ENCODE measurements at regions not wholly inside any gene's neighbourhood (a gene's known extent, or its start where the extent isn't known, plus 50 kb on each side); places are given as distances from the start of the nearest gene placed in this dataset.

DNA sequence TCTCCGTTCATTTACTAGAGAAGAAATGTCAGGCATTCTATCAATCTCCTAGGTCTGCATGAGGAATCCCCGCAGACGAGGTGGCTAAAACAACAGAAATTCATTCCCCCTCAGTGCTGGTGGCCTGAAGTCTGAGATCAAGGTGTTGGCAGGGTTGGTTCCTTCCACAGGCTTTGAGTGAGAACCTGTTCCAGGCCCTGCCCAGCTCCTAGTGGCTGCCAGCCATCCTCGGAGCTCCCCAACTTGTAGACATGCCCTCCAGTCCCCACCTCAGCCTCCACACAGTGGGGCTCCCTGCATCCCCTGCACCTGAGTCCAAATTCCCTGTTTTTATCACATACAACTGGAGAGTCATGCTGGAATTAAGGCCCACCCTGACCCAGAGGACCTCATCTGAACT lies 145.3 kb upstream of the ALKAL2 start:
- Mint-ChIP-seq H3K9me3 (ENCODE audit: unreplicated experiment) (no peaks in the 10 kb centered on the region), H3K36me3 (ENCODE audit: low read depth, unreplicated experiment) (no peaks in the 10 kb centered on the region), H3K27me3 (ENCODE audit: low read depth, unreplicated experiment) (peaks cover 23% of the 10 kb centered on the region), H3K4me3 (ENCODE audit: unreplicated experiment) (no peak overlapping the region), H3K27ac (ENCODE audit: unreplicated experiment) (no peak overlapping the region), H3K4me1 (ENCODE audit: low read depth, unreplicated experiment) (no peaks in the 10 kb centered on the region)
- TF ChIP-seq EZH2 (IDR thresholded peaks at IDR 0.05; ENCODE audit: insufficient read depth, low read length): no peak
- TF ChIP-seq, protein P1, sequence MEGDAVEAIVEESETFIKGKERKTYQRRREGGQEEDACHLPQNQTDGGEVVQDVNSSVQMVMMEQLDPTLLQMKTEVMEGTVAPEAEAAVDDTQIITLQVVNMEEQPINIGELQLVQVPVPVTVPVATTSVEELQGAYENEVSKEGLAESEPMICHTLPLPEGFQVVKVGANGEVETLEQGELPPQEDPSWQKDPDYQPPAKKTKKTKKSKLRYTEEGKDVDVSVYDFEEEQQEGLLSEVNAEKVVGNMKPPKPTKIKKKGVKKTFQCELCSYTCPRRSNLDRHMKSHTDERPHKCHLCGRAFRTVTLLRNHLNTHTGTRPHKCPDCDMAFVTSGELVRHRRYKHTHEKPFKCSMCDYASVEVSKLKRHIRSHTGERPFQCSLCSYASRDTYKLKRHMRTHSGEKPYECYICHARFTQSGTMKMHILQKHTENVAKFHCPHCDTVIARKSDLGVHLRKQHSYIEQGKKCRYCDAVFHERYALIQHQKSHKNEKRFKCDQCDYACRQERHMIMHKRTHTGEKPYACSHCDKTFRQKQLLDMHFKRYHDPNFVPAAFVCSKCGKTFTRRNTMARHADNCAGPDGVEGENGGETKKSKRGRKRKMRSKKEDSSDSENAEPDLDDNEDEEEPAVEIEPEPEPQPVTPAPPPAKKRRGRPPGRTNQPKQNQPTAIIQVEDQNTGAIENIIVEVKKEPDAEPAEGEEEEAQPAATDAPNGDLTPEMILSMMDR (IDR thresholded peaks at IDR 0.05; ENCODE audit: insufficient read depth, low read depth, low read length): no peak
- Histone ChIP-seq H3K4me3 (ENCODE audit: insufficient read depth, low read depth, low read length) (no peak overlapping the region), H4K20me1 (ENCODE audit: insufficient read depth, low read length) (no peaks in the 10 kb centered on the region), H2AFZ (ENCODE audit: low read depth, low read length) (no peak overlapping the region), H3K9me3 (ENCODE audit: insufficient read depth, low read depth, low read length) (no peaks in the 10 kb centered on the region), H3K27me3 (ENCODE audit: insufficient read depth, low read length) (no peaks in the 10 kb centered on the region), H3K79me2 (ENCODE audit: insufficient read depth, low read length) (no peaks in the 10 kb centered on the region), H3K27ac (ENCODE audit: low read depth, low read length) (no peak overlapping the region), H3K36me3 (ENCODE audit: insufficient read depth, low read length) (no peaks in the 10 kb centered on the region), H3K4me1 (ENCODE audit: insufficient read depth, low read length) (no peaks in the 10 kb centered on the region), H3K9ac (ENCODE audit: low read length) (no peak overlapping the region), H3K4me2 (ENCODE audit: low read length) (no peak overlapping the region)
- FAIRE-seq (no peak), DNase-seq (ENCODE audit: low read depth) (no peak)

DNA sequence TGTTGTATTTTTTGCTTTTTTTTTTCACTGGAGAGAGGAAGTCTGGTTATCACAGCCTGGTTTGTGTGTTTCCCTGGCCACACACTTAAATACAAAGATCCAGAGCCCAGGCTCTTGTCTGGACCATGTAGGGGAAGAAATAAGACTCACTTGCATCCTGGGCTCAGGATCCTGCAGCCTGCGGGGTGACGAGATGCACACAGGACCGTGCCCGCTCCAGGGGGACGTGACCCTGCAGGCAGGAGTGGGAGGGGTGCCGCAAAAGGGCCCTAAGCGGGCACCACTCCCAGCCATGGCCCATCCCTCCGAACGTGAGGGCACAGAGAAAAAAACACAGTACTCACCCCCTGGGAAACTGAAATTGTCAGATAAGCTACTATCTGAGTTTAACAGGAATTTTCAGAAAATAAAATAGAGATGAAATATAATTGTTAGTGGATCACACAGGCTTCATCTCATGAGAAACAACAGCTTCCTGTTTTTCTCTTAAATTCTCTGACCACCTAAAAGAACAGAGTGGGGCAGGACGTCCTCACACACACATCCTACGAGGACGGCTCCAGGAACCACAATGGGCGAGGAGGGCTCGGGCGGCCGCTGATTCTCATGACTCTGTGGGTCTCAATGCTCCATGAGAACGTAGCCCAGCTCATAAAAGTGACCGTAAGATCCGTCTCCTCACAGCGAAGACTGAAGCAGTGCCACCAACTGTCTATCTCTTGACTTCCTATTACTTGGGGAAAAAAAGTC lies 142.6 kb upstream of the ALKAL2 start:
- Histone ChIP-seq H3K9ac (ENCODE audit: low read length) (no peak overlapping the region), H3K36me3 (ENCODE audit: insufficient read depth, low read length) (no peaks in the 10 kb centered on the region), H3K79me2 (ENCODE audit: insufficient read depth, low read length) (no peaks in the 10 kb centered on the region), H2AFZ (ENCODE audit: low read depth, low read length) (no peak overlapping the region), H3K4me2 (ENCODE audit: low read length) (no peak overlapping the region), H3K27me3 (ENCODE audit: insufficient read depth, low read length) (no peaks in the 10 kb centered on the region), H3K4me1 (ENCODE audit: insufficient read depth, low read length) (peaks cover 2% of the 10 kb centered on the region), H4K20me1 (ENCODE audit: insufficient read depth, low read length) (no peaks in the 10 kb centered on the region), H3K4me3 (ENCODE audit: insufficient read depth, low read depth, low read length) (no peak overlapping the region), H3K9me3 (ENCODE audit: insufficient read depth, low read depth, low read length) (no peaks in the 10 kb centered on the region), H3K27ac (ENCODE audit: low read depth, low read length) (no peak overlapping the region)
- Mint-ChIP-seq H3K36me3 (ENCODE audit: low read depth, unreplicated experiment) (no peaks in the 10 kb centered on the region), H3K4me3 (ENCODE audit: unreplicated experiment) (no peak overlapping the region), H3K9me3 (ENCODE audit: unreplicated experiment) (no peaks in the 10 kb centered on the region), H3K27ac (ENCODE audit: unreplicated experiment) (no peak overlapping the region), H3K4me1 (ENCODE audit: low read depth, unreplicated experiment) (no peaks in the 10 kb centered on the region), H3K27me3 (ENCODE audit: low read depth, unreplicated experiment) (peaks cover 26% of the 10 kb centered on the region)
- no peak for FAIRE-seq
- DNase-seq (ENCODE audit: low read depth): no peak
- TF ChIP-seq, protein P1 (IDR thresholded peaks at IDR 0.05; ENCODE audit: insufficient read depth, low read depth, low read length): no peak
- TF ChIP-seq EZH2 (IDR thresholded peaks at IDR 0.05; ENCODE audit: insufficient read depth, low read length): no peak

DNA sequence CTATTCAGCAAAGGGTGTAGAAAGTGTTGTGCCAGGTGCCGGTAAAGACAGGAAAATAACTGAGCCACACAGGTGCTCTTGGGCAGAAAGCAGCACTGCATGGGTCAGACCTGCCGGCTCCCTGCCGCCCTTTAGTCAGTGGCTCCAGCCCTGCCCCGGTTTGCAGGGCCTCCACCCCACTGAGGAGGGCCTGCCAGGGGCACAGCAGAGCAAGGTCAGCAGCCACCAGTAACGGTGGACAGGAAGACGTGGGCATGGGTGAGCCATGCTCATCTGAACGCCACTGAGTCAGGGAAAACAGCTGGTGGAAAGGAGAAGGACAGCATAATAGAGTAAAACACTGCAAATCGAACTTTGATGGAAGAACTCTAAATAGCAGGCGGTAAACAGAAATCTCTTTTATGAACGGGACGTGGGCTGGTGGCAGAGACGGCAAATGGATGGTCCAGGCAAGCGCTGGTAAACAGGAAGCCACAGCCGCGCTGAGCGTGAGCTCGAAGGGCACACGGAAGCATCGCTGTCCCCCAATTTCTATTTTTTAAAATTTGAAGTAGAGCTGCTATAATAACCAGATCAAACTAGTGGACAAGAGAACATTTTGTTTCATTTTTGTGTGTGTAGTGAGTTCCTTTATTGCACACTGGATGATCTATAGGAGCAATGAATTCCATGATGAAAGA lies 141.8 kb upstream of the ALKAL2 start:
- Histone ChIP-seq H3K9me3 (ENCODE audit: insufficient read depth, low read depth, low read length) (no peaks in the 10 kb centered on the region), H3K79me2 (ENCODE audit: insufficient read depth, low read length) (no peaks in the 10 kb centered on the region), H3K4me1 (ENCODE audit: insufficient read depth, low read length) (peaks cover 7% of the 10 kb centered on the region), H3K4me3 (ENCODE audit: insufficient read depth, low read depth, low read length) (no peak overlapping the region), H3K27me3 (ENCODE audit: insufficient read depth, low read length) (no peaks in the 10 kb centered on the region), H3K27ac (ENCODE audit: low read depth, low read length) (no peak overlapping the region), H4K20me1 (ENCODE audit: insufficient read depth, low read length) (no peaks in the 10 kb centered on the region), H3K36me3 (ENCODE audit: insufficient read depth, low read length) (no peaks in the 10 kb centered on the region), H3K4me2 (ENCODE audit: low read length) (no peak overlapping the region), H3K9ac (ENCODE audit: low read length) (no peak overlapping the region), H2AFZ (ENCODE audit: low read depth, low read length) (no peak overlapping the region)
- Mint-ChIP-seq H3K36me3 (ENCODE audit: low read depth, unreplicated experiment) (no peaks in the 10 kb centered on the region), H3K9me3 (ENCODE audit: unreplicated experiment) (no peaks in the 10 kb centered on the region), H3K4me3 (ENCODE audit: unreplicated experiment) (no peak overlapping the region), H3K27me3 (ENCODE audit: low read depth, unreplicated experiment) (peaks cover 26% of the 10 kb centered on the region), H3K4me1 (ENCODE audit: low read depth, unreplicated experiment) (peaks cover 3% of the 10 kb centered on the region), H3K27ac (ENCODE audit: unreplicated experiment) (no peak overlapping the region)
- FAIRE-seq (no peak), DNase-seq (ENCODE audit: low read depth) (no peak)
- no peak for TF ChIP-seq EZH2 (IDR thresholded peaks at IDR 0.05; ENCODE audit: insufficient read depth, low read length)
- TF ChIP-seq, protein P1 (IDR thresholded peaks at IDR 0.05; ENCODE audit: insufficient read depth, low read depth, low read length): no peak

Data from astrocyte (in vitro differentiated cells and primary cell).